MM.1S (cell line): ENCODE measurements at regions not wholly inside any gene's neighbourhood (a gene's known extent, or its start where the extent isn't known, plus 50 kb on each side); places are given as distances from the start of the nearest gene placed in this dataset.

Experiments used
- DNase-seq: peaks from one replicate; pipeline ENCODE4 v3.0.0-alpha.2; 2015
- H2AFZ ChIP-seq: fragments of 300-600 bp; sonication (generic); 2 replicates; pipeline ENCODE4 v1.6.0; 2016; ENCODE audit warnings: antibody characterized with exemption, low read length
- H3F3A ChIP-seq: fragments of 300-600 bp; sonication (generic); 2 replicates; pipeline ENCODE4 v1.6.1; 2016; ENCODE audit warnings: mild to moderate bottlenecking, antibody characterized with exemption, low read length, moderate library complexity, mixed read lengths; ENCODE audit not compliant: insufficient read depth
- H3K27ac ChIP-seq: fragments of 300-600 bp; sonication (generic); 2 replicates; pipeline ENCODE4 v1.5.1; 2016; ENCODE audit warnings: mild to moderate bottlenecking, low read length
- H3K27me3 ChIP-seq: fragments of 300-600 bp; sonication (generic); replicated peaks from 2 replicates; pipeline ENCODE4 v1.6.0; 2016; ENCODE audit warnings: low read length; ENCODE audit not compliant: insufficient read depth
- H3K36me3 ChIP-seq: fragments of 300-600 bp; sonication (generic); replicated peaks from 2 replicates; pipeline ENCODE4 v1.6.1; 2016; ENCODE audit warnings: mild to moderate bottlenecking, low read length, mixed read lengths; ENCODE audit not compliant: insufficient read depth
- H3K4me1 ChIP-seq: fragments of 300-600 bp; sonication (generic); 2 replicates; pipeline ENCODE4 v1.6.1; 2016; ENCODE audit warnings: low read length, mixed read lengths
- H3K4me2 ChIP-seq: fragments of 300-600 bp; sonication (generic); 2 replicates; pipeline ENCODE4 v1.6.0; 2016; ENCODE audit warnings: low read depth, low read length
- H3K4me3 ChIP-seq: fragments of 300-600 bp; sonication (generic); 2 replicates; pipeline ENCODE4 v1.5.1; 2016; ENCODE audit warnings: low read length, mixed read lengths
- H3K79me2 ChIP-seq: fragments of 300-600 bp; sonication (generic); 2 replicates; pipeline ENCODE4 v1.6.1; 2016; ENCODE audit warnings: mixed run types, low read length, mixed read lengths
- H3K9ac ChIP-seq: fragments of 300-600 bp; sonication (generic); 2 replicates; pipeline ENCODE4 v1.6.1; 2016; ENCODE audit warnings: low read length, mixed read lengths
- H3K9me2 ChIP-seq: fragments of 300-600 bp; sonication (generic); replicated peaks from 2 replicates; pipeline ENCODE4 v1.6.1; 2016; ENCODE audit warnings: mild to moderate bottlenecking, low read length, mixed read lengths; ENCODE audit not compliant: insufficient read depth
- H3K9me3 ChIP-seq: fragments of 300-600 bp; sonication (generic); replicated peaks from 2 replicates; pipeline ENCODE4 v1.6.1; 2016; ENCODE audit warnings: mild to moderate bottlenecking, low read length, mixed read lengths; ENCODE audit not compliant: insufficient read depth
- H4K20me1 ChIP-seq: fragments of 300-600 bp; sonication (generic); 2 replicates; pipeline ENCODE4 v1.6.1; 2016; ENCODE audit warnings: mild to moderate bottlenecking, low read length, moderate library complexity, mixed read lengths; ENCODE audit not compliant: insufficient read depth
- CTCF ChIP-seq: fragments of 300-600 bp; sonication (generic); IDR thresholded peaks from 2 replicates; pipeline ENCODE4 v1.5.1; 2016; ENCODE audit warnings: antibody characterized with exemption, low read length, mixed read lengths
- EZH2 ChIP-seq: fragments of 300-600 bp; sonication (generic); optimal IDR thresholded peaks from 2 replicates; pipeline ENCODE3; 2017; ENCODE audit warnings: low read depth, mild to moderate bottlenecking, antibody characterized with exemption, low read length, mixed read lengths
- EZH2phosphoT487 ChIP-seq: fragments of 300-600 bp; sonication (generic); IDR thresholded peaks from 2 replicates; pipeline ENCODE4 v1.6.1; 2018; ENCODE audit warnings: antibody characterized with exemption, low read length

- Histone ChIP-seq H3K9me2 (no peaks in the 10 kb centered on the region), H3K9ac (no peak overlapping the region), H3K79me2 (no peaks in the 10 kb centered on the region), H3K36me3 (no peaks in the 10 kb centered on the region), H3F3A (no peaks in the 10 kb centered on the region), H4K20me1 (no peaks in the 10 kb centered on the region), H3K4me3 (no peak overlapping the region), H3K27ac (no peak overlapping the region), H3K9me3 (no peaks in the 10 kb centered on the region), H3K4me1 (no peaks in the 10 kb centered on the region), H2AFZ (no peak overlapping the region), H3K4me2 (no peak overlapping the region), H3K27me3 (peaks cover 76% of the 10 kb centered on the region)
- DNase-seq, result no peak
- no peak for TF ChIP-seq CTCF
Observed at GRCh38 chr7:156063241-156063810, 251.1 kb upstream of the SHH start.

GRCh38 chr7:156062286-156062685, 250.0 kb upstream of the SHH start:
- Histone ChIP-seq H3F3A (no peaks in the 10 kb centered on the region), H3K9me3 (no peaks in the 10 kb centered on the region), H3K79me2 (no peaks in the 10 kb centered on the region), H3K4me1 (no peaks in the 10 kb centered on the region), H3K9ac (no peak overlapping the region), H4K20me1 (no peaks in the 10 kb centered on the region), H3K4me2 (no peak overlapping the region), H2AFZ (no peak overlapping the region), H3K9me2 (no peaks in the 10 kb centered on the region), H3K27ac (no peak overlapping the region), H3K27me3 (peaks cover 75% of the 10 kb centered on the region), H3K36me3 (no peaks in the 10 kb centered on the region), H3K4me3 (no peak overlapping the region)
- no peak for DNase-seq
- TF ChIP-seq EZH2phosphoT487 (no peak), EZH2 (no peak), CTCF (no peak)

GRCh38 chr7:156061689-156062255, 249.5 kb upstream of the SHH start:
- H3K4me3 ChIP-seq, result no peak overlapping the region
- no peaks in the 10 kb centered on the region for H3K79me2 ChIP-seq
- H4K20me1 ChIP-seq, result no peaks in the 10 kb centered on the region
- no peaks in the 10 kb centered on the region for H3F3A ChIP-seq
- no peaks in the 10 kb centered on the region for H3K9me2 ChIP-seq
- H3K4me2 ChIP-seq, result no peak overlapping the region
- no peak overlapping the region for H2AFZ ChIP-seq
- TF ChIP-seq CTCF (no peak), EZH2phosphoT487 (no peak), EZH2 (no peak)
- H3K4me1 ChIP-seq, result no peaks in the 10 kb centered on the region
- H3K9ac ChIP-seq, result no peak overlapping the region
- H3K27ac ChIP-seq, result no peak overlapping the region
- H3K36me3 ChIP-seq, result no peaks in the 10 kb centered on the region
- peaks cover 75% of the 10 kb centered on the region for H3K27me3 ChIP-seq
- H3K9me3 ChIP-seq, result no peaks in the 10 kb centered on the region
- DNase-seq, result no peak
